GM21381 (cell line): ENCODE measurements at regions not wholly inside any gene's neighbourhood (a gene's known extent, or its start where the extent isn't known, plus 50 kb on each side); places are given as distances from the start of the nearest gene placed in this dataset.

Experiments used
- ATAC-seq: cut with Tn5 transposase; IDR thresholded peaks from one replicate; pipeline ENCODE4 v1.9.1; 2021; ENCODE audit warnings: mild to moderate bottlenecking, moderate library complexity; ENCODE audit not compliant: unreplicated experiment

DNA sequence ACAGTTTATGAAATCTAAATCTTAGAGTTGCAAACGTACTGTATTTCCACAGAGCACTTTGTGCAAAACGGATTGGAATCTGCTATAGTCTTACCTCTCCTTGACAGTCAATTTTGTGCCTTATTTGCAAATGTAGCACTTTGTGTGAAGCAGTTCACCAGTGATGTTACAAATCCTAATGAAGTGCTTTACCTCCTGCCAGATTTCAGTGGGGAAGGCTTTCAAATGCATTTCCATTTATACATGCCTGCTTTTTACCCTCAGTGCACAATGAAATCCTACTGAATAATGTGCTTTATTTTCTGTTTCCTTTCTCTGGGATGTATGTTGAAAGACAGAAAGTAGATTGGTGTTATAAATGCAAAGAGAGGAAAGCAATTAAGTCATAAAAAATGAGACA, 2141.6 kb upstream of the C9orf72 start:
- ATAC-seq = no peak

DNA sequence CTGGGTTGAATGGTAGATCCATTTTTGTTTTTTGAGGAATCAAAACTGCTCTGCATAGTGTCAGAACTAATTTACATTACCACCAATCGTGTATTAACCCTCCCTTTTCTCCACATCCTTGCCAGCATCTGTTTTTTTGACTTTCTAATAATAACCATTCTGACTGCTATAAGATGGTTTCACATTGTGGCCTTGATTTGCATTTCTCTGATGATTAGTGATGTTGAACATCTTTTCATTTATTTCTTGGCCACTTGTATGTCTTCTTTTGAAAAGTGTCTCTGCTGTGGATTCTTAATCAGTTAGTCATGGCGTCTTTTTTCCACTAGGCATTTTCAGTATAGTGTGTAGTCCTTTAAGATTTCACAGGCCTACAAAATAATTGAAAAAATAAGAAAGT, 2144.3 kb upstream of the C9orf72 start:
- ATAC-seq = no peak

- no peak for ATAC-seq
Observed at GRCh38 chr9:29730163-29730562, 2156.9 kb upstream of the C9orf72 start.

- ATAC-seq = no peak
Observed at GRCh38 chr9:29740518-29740917, 2167.2 kb upstream of the C9orf72 start.

GRCh38 chr9:29741169-29741568, 2167.9 kb upstream of the C9orf72 start:
- no peak for ATAC-seq

DNA sequence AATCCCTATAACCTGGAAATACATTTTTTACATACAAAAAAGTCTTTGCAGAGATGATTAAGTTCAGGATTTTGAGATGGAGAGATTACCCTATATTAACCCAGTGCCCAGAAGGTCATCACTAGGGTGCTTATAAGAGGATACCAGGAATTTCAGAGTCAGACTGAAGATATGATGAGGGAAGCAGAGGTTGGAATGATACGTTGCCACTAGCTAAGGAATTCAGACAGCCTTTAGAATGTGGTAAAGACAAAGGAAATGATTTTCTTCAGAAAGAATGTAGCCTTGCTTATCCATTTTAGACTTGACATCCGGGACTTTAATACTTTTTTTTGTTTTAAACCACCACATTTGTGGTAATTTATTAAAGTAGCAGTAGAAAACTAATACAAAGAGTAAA, 2176.8 kb upstream of the C9orf72 start:
- no peak for ATAC-seq

DNA sequence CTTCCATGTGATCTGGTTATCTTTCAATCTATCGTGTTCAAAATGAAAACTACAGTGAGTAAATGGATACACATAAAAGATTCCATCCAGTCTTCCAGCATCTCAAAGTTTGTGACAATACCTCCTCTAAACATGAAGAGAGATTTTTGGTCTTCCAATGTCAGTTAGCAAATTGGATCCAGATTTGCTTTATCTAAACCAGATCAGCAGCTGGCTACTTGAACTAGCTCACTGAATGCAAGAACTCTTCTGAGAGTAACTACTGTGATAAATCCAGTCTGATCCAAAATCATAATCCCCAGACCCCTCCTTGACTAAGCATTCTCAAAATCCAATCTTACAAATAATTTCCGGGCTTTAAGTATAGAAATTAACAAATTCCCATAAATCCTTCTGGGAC, 2177.9 kb upstream of the C9orf72 start:
- ATAC-seq = no peak

GRCh38 chr9:29753638-29754037, 2180.4 kb upstream of the C9orf72 start:
- no peak for ATAC-seq

DNA sequence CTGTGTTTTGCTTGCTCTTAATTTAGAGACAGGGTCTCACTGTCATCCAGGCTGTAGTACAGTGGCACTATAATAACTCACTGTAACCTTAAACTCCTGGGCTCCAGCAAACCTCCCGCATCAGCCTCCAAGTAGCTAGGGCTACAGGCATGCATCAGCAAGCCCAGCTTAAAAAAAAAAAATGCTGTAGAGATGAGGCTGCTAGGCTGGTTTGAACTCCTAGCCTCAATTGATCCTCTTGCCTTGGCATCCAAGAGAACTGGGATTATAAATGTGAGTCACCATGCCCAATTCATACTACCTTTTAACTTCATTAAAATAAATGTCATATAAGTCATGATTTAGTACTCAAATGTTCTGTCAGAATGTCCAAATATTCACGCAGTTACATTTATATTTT, 2195.7 kb upstream of the C9orf72 start:
- no peak for ATAC-seq

- ATAC-seq = no peak
Observed at GRCh38 chr9:29773676-29774075, 2200.4 kb upstream of the C9orf72 start.

- no peak for ATAC-seq
Observed at GRCh38 chr9:29775491-29775890, 2202.2 kb upstream of the C9orf72 start.

- no peak for ATAC-seq
Observed at GRCh38 chr9:29778281-29778849, 2205.1 kb upstream of the C9orf72 start.

GRCh38 chr9:29793970-29794369, 2220.7 kb upstream of the C9orf72 start:
- no peak for ATAC-seq

GRCh38 chr9:29796291-29796952, 2223.1 kb upstream of the C9orf72 start:
- peak; percentile 86 for ATAC-seq

DNA sequence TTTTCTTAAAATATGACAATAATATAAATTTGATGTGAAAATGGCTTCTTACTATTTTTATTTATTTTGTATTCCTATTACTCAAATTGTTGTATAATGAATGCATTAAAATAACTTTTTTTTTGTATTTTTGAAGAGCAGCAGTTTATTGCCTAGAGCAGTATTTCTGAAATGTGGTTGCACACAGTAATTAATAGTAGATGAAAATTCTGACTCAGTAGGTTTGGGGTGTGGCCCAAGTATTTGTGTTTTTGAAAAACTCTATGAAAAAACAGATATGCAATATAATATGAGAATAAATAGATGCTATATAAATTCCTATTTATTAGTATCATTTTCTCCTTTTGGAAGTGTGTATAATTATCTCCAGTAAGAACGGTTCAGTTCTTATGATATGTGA, 2225.3 kb upstream of the C9orf72 start:
- ATAC-seq = no peak

GRCh38 chr9:29799227-29799626, 2225.9 kb upstream of the C9orf72 start:
- ATAC-seq = no peak

GRCh38 chr9:29800821-29801220, 2227.5 kb upstream of the C9orf72 start:
- no peak for ATAC-seq

GRCh38 chr9:29802454-29802853, 2229.2 kb upstream of the C9orf72 start:
- no peak for ATAC-seq

- no peak for ATAC-seq
Observed at GRCh38 chr9:29806937-29807618, 2233.8 kb upstream of the C9orf72 start.

GRCh38 chr9:29816954-29817703, 2243.8 kb upstream of the C9orf72 start:
- ATAC-seq = no peak

- no peak for ATAC-seq
Observed at GRCh38 chr9:29822458-29822857, 2249.2 kb upstream of the C9orf72 start.

GRCh38 chr9:29826421-29826820, 2253.1 kb upstream of the C9orf72 start:
- ATAC-seq = no peak
